H1 (cell line): ENCODE measurements at regions not wholly inside any gene's neighbourhood (a gene's known extent, or its start where the extent isn't known, plus 50 kb on each side); places are given as distances from the start of the nearest gene placed in this dataset.

Source experiments
- CTCF ChIA-PET: fragments of 300-600 bp; sonication (Branson Sonifier 250); formaldehyde crosslinking; loops from one replicate; lab custom pipeline; 2021; ENCODE audit not compliant: partially characterized antibody; lab: Charles Lee
- POLR2A ChIA-PET: fragments of 300-600 bp; sonication (Branson Sonifier 250); formaldehyde crosslinking; loops from one replicate; lab custom pipeline; 2021; ENCODE audit warnings: inconsistent platforms; ENCODE audit not compliant: partially characterized antibody; lab: Charles Lee
- DNase-seq, 2 experiments: peaks; one replicate each; pipeline versions ENCODE4 v3.0.0 to v3.0.0-alpha.2; 2010 to 2022; ENCODE audit warnings: low spot score in 2 of 2, low read depth in 1 of 2, mixed read lengths in 1 of 2
- FAIRE-seq: peaks from 2 replicates; lab custom pipeline; 2011; peaks lifted over from hg19 to GRCh38; lab: Jason Lieb, UNC
- H2AFZ ChIP-seq: 2 replicates; pipeline ENCODE4 v1.8.1; 2012; ENCODE audit warnings: low read length, inconsistent platforms
- H2AK5ac ChIP-seq: 2 replicates; pipeline ENCODE4 v1.6.1; 2013; ENCODE audit warnings: low read depth, low read length
- H2BK120ac ChIP-seq: replicated peaks from 2 replicates; pipeline ENCODE3; 2013; ENCODE audit warnings: low read depth, low read length, inconsistent platforms
- H2BK12ac ChIP-seq: 2 replicates; pipeline ENCODE4 v1.6.1; 2013; ENCODE audit warnings: low read depth, low read length
- H2BK15ac ChIP-seq: 2 replicates; pipeline ENCODE4 v1.6.1; 2013; ENCODE audit warnings: low read length
- H2BK20ac ChIP-seq: 2 replicates; pipeline ENCODE4 v1.6.1; 2013; ENCODE audit warnings: low read length
- H2BK5ac ChIP-seq: 2 replicates; pipeline ENCODE4 v1.6.1; 2013; ENCODE audit warnings: low read depth, low read length
- H3K14ac ChIP-seq: 2 replicates; pipeline ENCODE4 v1.6.1; 2013; ENCODE audit warnings: inconsistent platforms; ENCODE audit not compliant: insufficient read length
- H3K18ac ChIP-seq: 2 replicates; pipeline ENCODE4 v1.6.1; 2013; ENCODE audit warnings: low read length; ENCODE audit errors: extremely low read depth
- H3K23ac ChIP-seq: 2 replicates; pipeline ENCODE4 v1.6.1; 2013; ENCODE audit warnings: inconsistent platforms; ENCODE audit not compliant: insufficient read length
- H3K23me2 ChIP-seq: 2 replicates; pipeline ENCODE4 v1.6.1; 2013; ENCODE audit warnings: low read depth, low read length
- H3K27ac ChIP-seq: 2 replicates; pipeline ENCODE4 v1.6.1; 2011; ENCODE audit warnings: low read depth, low read length, inconsistent platforms
- H3K27me3 ChIP-seq, 4 experiments: replicated peaks in 1 of 4; 1 replicate in 1 of 4; 2 replicates in 3 of 4; pipeline versions ENCODE4 v1.6.1 to v1.8.1; 2011 to 2013; ENCODE audit warnings: low read length in 3 of 4, mild to moderate bottlenecking in 3 of 4, inconsistent platforms in 2 of 4, mixed read lengths in 2 of 4, moderate library complexity in 1 of 4; ENCODE audit not compliant: control insufficient read depth in 3 of 4, insufficient read depth in 3 of 4; ENCODE audit errors: extremely low read depth in 1 of 4
- H3K36me3 ChIP-seq, 4 experiments: 2 replicates each; pipeline versions ENCODE4 v1.6.1 to v1.8.1; 2011 to 2013; ENCODE audit warnings: mild to moderate bottlenecking in 4 of 4, low read length in 3 of 4, moderate library complexity in 2 of 4, control low read depth in 1 of 4, inconsistent platforms in 1 of 4; ENCODE audit not compliant: insufficient read depth in 4 of 4, control insufficient read depth in 2 of 4
- H3K4ac ChIP-seq: replicated peaks from 2 replicates; pipeline ENCODE3; 2013; ENCODE audit warnings: low read length, low read depth, mixed read lengths, inconsistent platforms; ENCODE audit not compliant: insufficient read length
- H3K4me1 ChIP-seq, 4 experiments: replicated peaks in 1 of 4; 1 replicate in 1 of 4; 2 replicates in 3 of 4; pipeline versions ENCODE4 v1.6.1 to v1.8.1; 2011 to 2013; ENCODE audit warnings: low read length in 3 of 4, inconsistent platforms in 2 of 4, mixed read lengths in 1 of 4; ENCODE audit not compliant: insufficient read depth in 4 of 4, control insufficient read depth in 3 of 4
- H3K4me2 ChIP-seq, 2 experiments: 2 replicates each; pipeline versions ENCODE4 v1.6.1 to v1.8.1; 2011 to 2013; ENCODE audit warnings: low read depth in 2 of 2, low read length in 2 of 2, control low read depth in 1 of 2, inconsistent platforms in 1 of 2, mild to moderate bottlenecking in 1 of 2; ENCODE audit not compliant: insufficient read depth in 1 of 2
- H3K4me3 ChIP-seq, 4 experiments: fragments of 200-600, 300-600 bp in 1 of 4; sonication (generic), shearing (Covaris generic), sonication (Bioruptor Twin) in 1 of 4; 2 replicates each; pipeline versions ENCODE4 v1.5.1 to v1.8.1; 2011 to 2016; ENCODE audit warnings: low read length in 4 of 4, low read depth in 3 of 4, control low read depth in 2 of 4, inconsistent platforms in 2 of 4, mild to moderate bottlenecking in 2 of 4, mixed read lengths in 1 of 4, moderate library complexity in 1 of 4; ENCODE audit not compliant: insufficient read depth in 2 of 4; ENCODE audit errors: extremely low read depth in 1 of 4
- H3K56ac ChIP-seq: replicated peaks from 2 replicates; pipeline ENCODE3; 2013; ENCODE audit warnings: low read depth, mild to moderate bottlenecking, mixed read lengths, low read length, inconsistent platforms; ENCODE audit not compliant: insufficient read length
- H3K79me1 ChIP-seq: 2 replicates; pipeline ENCODE4 v1.6.1; 2013; ENCODE audit warnings: low read depth, low read length, control low read depth
- H3K79me2 ChIP-seq, 2 experiments: 2 replicates each; pipeline versions ENCODE4 v1.6.1 to v1.8.1; 2012 to 2013; ENCODE audit warnings: low read length in 2 of 2, mild to moderate bottlenecking in 2 of 2, inconsistent platforms in 1 of 2; ENCODE audit not compliant: insufficient read depth in 2 of 2, control insufficient read depth in 1 of 2
- H3K9ac ChIP-seq, 4 experiments: replicated peaks in 1 of 4; 1 replicate in 1 of 4; 2 replicates in 3 of 4; pipeline versions ENCODE4 v1.6.1 to v1.8.1; 2011 to 2013; ENCODE audit warnings: low read depth in 3 of 4, low read length in 3 of 4, control low read depth in 2 of 4, mild to moderate bottlenecking in 2 of 4, moderate library complexity in 2 of 4, inconsistent platforms in 1 of 4; ENCODE audit errors: extremely low read depth in 1 of 4
- H3K9me3 ChIP-seq, 2 experiments: 2 replicates each; pipeline versions ENCODE4 v1.6.1 to v1.8.1; 2012 to 2013; ENCODE audit warnings: mild to moderate bottlenecking in 2 of 2, moderate library complexity in 2 of 2, control low read depth in 1 of 2, inconsistent platforms in 1 of 2, low read depth in 1 of 2, low read length in 1 of 2, mixed read lengths in 1 of 2; ENCODE audit not compliant: insufficient read depth in 2 of 2
- H4K20me1 ChIP-seq, 2 experiments: replicated peaks in 1 of 2; 2 replicates each; pipeline versions ENCODE3 to v1.8.1; 2011 to 2013; ENCODE audit warnings: inconsistent platforms in 2 of 2, low read length in 2 of 2, mild to moderate bottlenecking in 1 of 2; ENCODE audit not compliant: insufficient read depth in 2 of 2, control insufficient read depth in 1 of 2
- H4K5ac ChIP-seq: 2 replicates; pipeline ENCODE4 v1.6.1; 2013; ENCODE audit warnings: low read length, low read depth, mixed read lengths, inconsistent platforms; ENCODE audit not compliant: insufficient read length
- H4K8ac ChIP-seq: 2 replicates; pipeline ENCODE4 v1.8.0; 2013; ENCODE audit warnings: mild to moderate bottlenecking, moderate library complexity, low read length, inconsistent platforms; ENCODE audit not compliant: insufficient read depth; ENCODE audit errors: extremely low read depth
- H4K91ac ChIP-seq: replicated peaks from 2 replicates; pipeline ENCODE3; 2013; ENCODE audit warnings: low read length, mixed read lengths, inconsistent platforms; ENCODE audit not compliant: insufficient read length
- ASH2L ChIP-seq: fragments of 200-600, 300-600 bp; sonication (generic); IDR thresholded peaks from one replicate; pipeline ENCODE4 v1.7.1; 2017; ENCODE audit warnings: low read length
- CHD2 ChIP-seq: IDR thresholded peaks from 2 replicates; pipeline ENCODE4 v1.6.1; 2012; ENCODE audit warnings: low read length, improper control_type of control experiment
- EZH2 ChIP-seq: fragments of 200-600 bp; sonication (generic); IDR thresholded peaks from 2 replicates; pipeline ENCODE4 v1.7.1; 2012; ENCODE audit warnings: low read depth, mild to moderate bottlenecking, moderate library complexity, low read length, inconsistent platforms; ENCODE audit not compliant: severe bottlenecking
- HDAC6 ChIP-seq: IDR thresholded peaks from one replicate; pipeline ENCODE4 v1.7.1; 2012; ENCODE audit warnings: low read depth, mild to moderate bottlenecking, inconsistent platforms, low read length, moderate library complexity
- RNF2 ChIP-seq: fragments of 200-900, 300-1000 bp; sonication (generic); IDR thresholded peaks from 2 replicates; pipeline ENCODE4 v1.7.1; 2016; ENCODE audit warnings: borderline replicate concordance, low read depth, mild to moderate bottlenecking, antibody characterized with exemption, low read length; ENCODE audit not compliant: poor library complexity, severe bottlenecking; ENCODE audit errors: missing control alignments
- WGBS, 2 experiments: shearing (Covaris generic) in 1 of 2; methylation state at CpG; one replicate each; pipeline versions ENCODE4 v1.1.6 to v1.1.7; 2013 to 2015; ENCODE audit warnings: low lambda C conversion rate in 2 of 2, mixed read lengths in 2 of 2, inconsistent platforms in 1 of 2, low coverage in 1 of 2, missing lambda C conversion rate in 1 of 2; ENCODE audit not compliant: insufficient replicate concordance in 2 of 2, insufficient coverage in 1 of 2, insufficient read length in 1 of 2; ENCODE audit errors: extremely low coverage in 1 of 2, missing lambda C conversion rate in 1 of 2; 5-methylcytosine and 5-hydroxymethylcytosine counted together

GRCh38 chr9:10818206-10818605 lies 205.4 kb upstream of the PTPRD start:
- no peak overlapping the region for H4K5ac ChIP-seq
- no peak overlapping the region for H3K27ac ChIP-seq
- no peak overlapping the region for H2BK5ac ChIP-seq
- H3K56ac ChIP-seq = no peak overlapping the region
- H3K4me2 ChIP-seq = no peak overlapping the region
- H4K91ac ChIP-seq = no peak overlapping the region
- no peaks in the 10 kb centered on the region for H4K20me1 ChIP-seq
- no peak overlapping the region for H2BK15ac ChIP-seq
- H3K79me1 ChIP-seq = no peaks in the 10 kb centered on the region
- no peaks in the 10 kb centered on the region for H3K4me1 ChIP-seq
- no peak overlapping the region for H3K18ac ChIP-seq
- WGBS, 2 experiments = 80% methylated on average over 1 of the region's 1 CpG; no CpG with 5 or more reads in 1 of the 2 experiments
- H3K14ac ChIP-seq = no peak overlapping the region
- CTCF ChIA-PET = no interaction called here
- no peak overlapping the region for H2AK5ac ChIP-seq
- H3K4ac ChIP-seq = no peak overlapping the region
- H3K27me3 ChIP-seq = no peaks in the 10 kb centered on the region
- no peak for DNase-seq
- H3K23ac ChIP-seq = no peak overlapping the region
- H3K79me2 ChIP-seq = no peaks in the 10 kb centered on the region
- H3K36me3 ChIP-seq = no peaks in the 10 kb centered on the region
- no peak overlapping the region for H2AFZ ChIP-seq
- H2BK12ac ChIP-seq = no peak overlapping the region
- H2BK20ac ChIP-seq = no peak overlapping the region
- TF ChIP-seq HDAC6 (no peak), RNF2 (no peak), EZH2 (no peak), ASH2L (no peak), CHD2 (no peak)
- no peak overlapping the region for H3K9ac ChIP-seq
- no peaks in the 10 kb centered on the region for H3K9me3 ChIP-seq
- H4K8ac ChIP-seq = no peak overlapping the region
- FAIRE-seq = no peak
- POLR2A ChIA-PET = no interaction called here
- H2BK120ac ChIP-seq = no peak overlapping the region
- H3K4me3 ChIP-seq = no peak overlapping the region
- no peaks in the 10 kb centered on the region for H3K23me2 ChIP-seq
